SK-N-MC (cell line): ENCODE measurements at regions not wholly inside any gene's neighbourhood (a gene's known extent, or its start where the extent isn't known, plus 50 kb on each side); places are given as distances from the start of the nearest gene placed in this dataset.

Source experiments
- EZH2 ChIP-seq: fragments of 200-600 bp; sonication (generic); IDR thresholded peaks from one replicate; pipeline ENCODE4 v1.6.1; 2017; ENCODE audit warnings: antibody characterized with exemption
- POLR2AphosphoS5 ChIP-seq: IDR thresholded peaks from 2 replicates; pipeline ENCODE4 v1.6.1; 2012; ENCODE audit warnings: mild to moderate bottlenecking, low read depth, low read length, borderline replicate concordance

GRCh38 chr1:66464802-66465201 lies 69.2 kb upstream of the SGIP1 start:
- TF ChIP-seq POLR2AphosphoS5 (no peak), EZH2 (no peak)
